Upper lobe of right lung (tissue), 1 donor: ENCODE measurements at regions not wholly inside any gene's neighbourhood (a gene's known extent, or its start where the extent isn't known, plus 50 kb on each side); places are given as distances from the start of the nearest gene placed in this dataset.

Experiments
- ATAC-seq: fragments of 200-7000 bp; cut with Tn5 transposase; one replicate; pipeline ENCODE4 v1.9.1; 2020; ENCODE audit warnings: mild to moderate bottlenecking, moderate library complexity
- DNase-seq: peaks from one replicate; pipeline ENCODE4 v3.0.0-alpha.2; 2020
- H3K27ac ChIP-seq: fragments of 200-600 bp; one replicate; pipeline ENCODE4 v1.8.0; 2022
- H3K27me3 ChIP-seq: fragments of 200-600 bp; one replicate; pipeline ENCODE4 v1.8.0; 2022; ENCODE audit warnings: mild to moderate bottlenecking
- H3K36me3 ChIP-seq: fragments of 200-600 bp; one replicate; pipeline ENCODE4 v1.8.0; 2022
- H3K4me1 ChIP-seq: fragments of 200-600 bp; one replicate; pipeline ENCODE4 v1.8.0; 2022
- H3K4me3 ChIP-seq: fragments of 200-600 bp; one replicate; pipeline ENCODE4 v1.8.0; 2022; ENCODE audit warnings: mild to moderate bottlenecking
- H3K9me3 ChIP-seq: fragments of 200-600 bp; one replicate; pipeline ENCODE4 v1.8.0; 2022
- intact Hi-C: fragments of 100-400 bp; cut with DNase I; formaldehyde crosslinking; loops from one replicate; pipeline ENCODE4 v1.11.0; 2022
- TF ChIP-seq, protein P1 (sequence below): fragments of 200-600 bp; IDR thresholded peaks from one replicate; pipeline ENCODE4 v1.8.0; 2022; ENCODE audit warnings: antibody characterized with exemption
- donor health status: DM: no; HTN: yes; CAD: no; lungs with severe emphysema.

DNA sequence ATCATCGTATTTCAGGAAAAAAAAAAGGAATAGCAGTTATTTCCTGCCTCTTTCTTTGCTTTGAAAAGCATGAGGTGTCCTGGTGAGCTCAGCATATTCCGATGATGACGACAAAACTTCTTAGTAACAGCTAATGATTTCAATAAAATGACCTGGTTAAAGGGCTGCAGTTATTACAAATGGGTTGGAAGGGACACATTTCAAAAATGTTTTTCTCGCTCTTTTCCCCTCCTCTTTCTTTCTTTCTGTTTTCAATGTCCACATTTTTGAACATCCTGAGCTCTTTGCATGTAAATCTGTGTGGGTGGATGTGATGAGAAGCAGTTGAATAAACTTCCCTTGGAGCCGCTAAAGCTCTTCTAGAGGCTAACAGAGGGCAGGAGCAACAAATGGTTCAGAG, 186.8 kb upstream of the SLC27A6 start:
- Histone ChIP-seq H3K27me3 (no peaks in the 10 kb centered on the region), H3K27ac (no peak overlapping the region), H3K4me1 (no peaks in the 10 kb centered on the region), H3K4me3 (no peak overlapping the region), H3K9me3 (no peaks in the 10 kb centered on the region), H3K36me3 (no peaks in the 10 kb centered on the region)
- no peak for DNase-seq
- TF ChIP-seq, protein P1, sequence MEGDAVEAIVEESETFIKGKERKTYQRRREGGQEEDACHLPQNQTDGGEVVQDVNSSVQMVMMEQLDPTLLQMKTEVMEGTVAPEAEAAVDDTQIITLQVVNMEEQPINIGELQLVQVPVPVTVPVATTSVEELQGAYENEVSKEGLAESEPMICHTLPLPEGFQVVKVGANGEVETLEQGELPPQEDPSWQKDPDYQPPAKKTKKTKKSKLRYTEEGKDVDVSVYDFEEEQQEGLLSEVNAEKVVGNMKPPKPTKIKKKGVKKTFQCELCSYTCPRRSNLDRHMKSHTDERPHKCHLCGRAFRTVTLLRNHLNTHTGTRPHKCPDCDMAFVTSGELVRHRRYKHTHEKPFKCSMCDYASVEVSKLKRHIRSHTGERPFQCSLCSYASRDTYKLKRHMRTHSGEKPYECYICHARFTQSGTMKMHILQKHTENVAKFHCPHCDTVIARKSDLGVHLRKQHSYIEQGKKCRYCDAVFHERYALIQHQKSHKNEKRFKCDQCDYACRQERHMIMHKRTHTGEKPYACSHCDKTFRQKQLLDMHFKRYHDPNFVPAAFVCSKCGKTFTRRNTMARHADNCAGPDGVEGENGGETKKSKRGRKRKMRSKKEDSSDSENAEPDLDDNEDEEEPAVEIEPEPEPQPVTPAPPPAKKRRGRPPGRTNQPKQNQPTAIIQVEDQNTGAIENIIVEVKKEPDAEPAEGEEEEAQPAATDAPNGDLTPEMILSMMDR, result no peak
- ATAC-seq, result no peak
- intact Hi-C loops, result no loop called here

DNA sequence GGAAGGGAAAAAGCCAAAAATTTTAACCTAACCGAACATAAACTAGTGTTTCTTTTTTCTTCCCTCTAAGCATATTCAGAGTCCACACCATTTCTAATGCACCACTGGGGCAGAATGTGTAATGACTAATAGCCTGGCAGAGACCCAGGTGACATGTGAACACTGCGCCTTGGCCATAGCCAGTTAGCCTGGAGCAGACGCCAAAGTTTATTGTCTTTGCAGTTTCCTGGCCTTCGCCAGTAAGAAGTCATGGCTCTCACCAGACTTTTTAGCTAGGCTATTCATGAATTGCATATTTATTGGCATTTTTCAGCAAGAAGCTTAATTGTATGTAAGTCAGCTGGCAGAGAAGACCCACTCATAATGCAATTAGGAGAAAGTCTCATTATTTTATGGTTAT, 182.8 kb upstream of the SLC27A6 start:
- Histone ChIP-seq H3K9me3 (no peaks in the 10 kb centered on the region), H3K4me3 (no peak overlapping the region), H3K27ac (no peak overlapping the region), H3K36me3 (no peaks in the 10 kb centered on the region), H3K4me1 (no peaks in the 10 kb centered on the region), H3K27me3 (no peaks in the 10 kb centered on the region)
- intact Hi-C loops, result no loop called here
- no peak for DNase-seq
- TF ChIP-seq, protein P1, result no peak
- no peak for ATAC-seq

DNA sequence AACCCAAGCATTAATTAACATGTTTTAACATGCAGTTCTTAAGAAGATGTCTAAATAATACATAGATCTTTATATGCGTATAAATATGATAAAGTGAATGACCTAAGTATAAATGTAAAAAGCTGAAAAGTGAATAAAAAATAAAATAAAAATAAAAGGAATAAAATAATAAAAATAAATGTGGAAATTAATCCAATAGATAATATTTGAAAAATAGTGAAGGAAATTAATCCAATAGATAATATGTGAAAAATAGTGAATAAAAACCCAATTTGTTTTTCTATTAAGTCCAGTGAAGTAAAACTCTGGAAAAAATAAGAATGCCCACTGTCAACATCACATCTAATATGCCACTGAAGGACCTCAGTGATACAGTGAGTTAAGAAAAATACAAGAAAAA, 180.6 kb upstream of the SLC27A6 start:
- DNase-seq (no peak), ATAC-seq (no peak)
- TF ChIP-seq, protein P1, result no peak
- no peaks in the 10 kb centered on the region for H3K9me3 ChIP-seq
- no peaks in the 10 kb centered on the region for H3K36me3 ChIP-seq
- no peaks in the 10 kb centered on the region for H3K27me3 ChIP-seq
- no peak overlapping the region for H3K4me3 ChIP-seq
- H3K4me1 ChIP-seq, result no peaks in the 10 kb centered on the region
- H3K27ac ChIP-seq, result no peak overlapping the region
- intact Hi-C loops, result no loop called here

DNA sequence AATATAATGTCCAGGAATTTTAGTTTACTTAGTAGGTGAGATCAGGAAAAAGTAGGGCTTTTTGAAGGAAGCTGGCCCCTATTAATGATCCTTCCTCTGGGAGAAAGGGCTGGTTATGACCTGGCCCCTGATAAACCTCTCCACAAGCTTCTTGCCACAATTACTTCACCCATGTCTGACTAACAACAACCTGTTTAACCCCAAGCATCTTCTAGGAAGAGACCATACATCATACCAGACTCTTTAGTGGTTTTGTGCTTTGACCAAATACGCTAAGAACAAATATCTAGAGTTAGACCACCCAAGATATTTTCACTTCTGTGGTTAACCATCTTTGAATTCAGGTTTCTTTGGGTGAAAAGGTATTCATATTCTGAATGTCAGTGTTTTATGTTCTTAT, 174.0 kb upstream of the SLC27A6 start:
- no peaks in the 10 kb centered on the region for H3K27me3 ChIP-seq
- H3K4me3 ChIP-seq, result no peak overlapping the region
- H3K4me1 ChIP-seq, result no peaks in the 10 kb centered on the region
- no peaks in the 10 kb centered on the region for H3K9me3 ChIP-seq
- ATAC-seq (no peak), DNase-seq (no peak)
- H3K36me3 ChIP-seq, result no peaks in the 10 kb centered on the region
- H3K27ac ChIP-seq, result no peak overlapping the region
- TF ChIP-seq, protein P1, result no peak
- intact Hi-C loops, result no loop called here

DNA sequence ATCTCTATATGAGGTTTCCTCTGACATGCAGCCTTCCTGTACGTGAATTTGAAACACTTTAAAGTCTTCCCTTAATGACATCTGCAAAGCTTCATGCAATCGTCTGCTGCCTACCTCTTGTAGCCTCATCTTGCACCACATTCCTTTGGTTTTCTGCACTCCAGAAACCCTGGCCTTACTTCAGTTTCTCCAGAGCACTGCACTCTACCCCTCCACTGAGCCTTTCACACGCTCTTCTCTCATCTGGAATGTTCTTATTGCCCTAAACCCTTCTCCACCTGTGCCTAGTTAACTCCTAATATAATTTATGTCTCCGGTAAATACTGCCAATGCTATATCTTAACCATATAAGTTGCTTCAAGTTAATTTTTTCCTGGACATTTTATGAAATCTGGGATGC, 168.8 kb upstream of the SLC27A6 start:
- no peak for ATAC-seq
- H3K27ac ChIP-seq, result no peak overlapping the region

DNA sequence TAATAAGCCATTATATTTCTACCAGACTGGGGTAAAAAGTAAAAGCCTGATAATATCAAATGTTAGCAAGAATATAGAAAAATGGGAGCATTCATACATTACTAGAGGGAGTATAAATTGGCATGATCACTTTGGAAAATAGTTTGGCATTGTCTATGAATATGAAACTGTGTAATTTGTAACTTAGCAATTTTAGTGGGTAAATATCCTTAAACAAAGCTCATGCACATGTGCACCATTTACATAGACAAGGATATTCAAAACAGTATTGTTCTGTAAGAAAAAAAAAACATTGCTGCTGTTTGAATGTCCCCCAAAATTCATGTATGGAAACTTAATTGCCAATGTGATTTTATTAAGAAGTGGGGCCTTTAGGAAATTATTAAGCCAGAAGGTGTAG, 166.4 kb upstream of the SLC27A6 start:
- no peaks in the 10 kb centered on the region for H3K36me3 ChIP-seq
- TF ChIP-seq, protein P1, result no peak
- no peak for DNase-seq
- intact Hi-C loops, result no loop called here
- no peaks in the 10 kb centered on the region for H3K27me3 ChIP-seq
- H3K27ac ChIP-seq, result no peak overlapping the region
- no peak for ATAC-seq
- H3K4me3 ChIP-seq, result no peak overlapping the region
- no peaks in the 10 kb centered on the region for H3K9me3 ChIP-seq
- H3K4me1 ChIP-seq, result no peaks in the 10 kb centered on the region

More for the DNA sequence above, 168.8 kb upstream of the SLC27A6 start:
- Histone ChIP-seq H3K9me3 (no peaks in the 10 kb centered on the region), H3K4me3 (no peak overlapping the region), H3K36me3 (no peaks in the 10 kb centered on the region), H3K27me3 (no peaks in the 10 kb centered on the region), H3K4me1 (no peaks in the 10 kb centered on the region)
- TF ChIP-seq, protein P1, result no peak
- intact Hi-C loops, result no loop called here
- no peak for DNase-seq
